T-cell (primary cell): ENCODE measurements at regions not wholly inside any gene's neighbourhood (a gene's known extent, or its start where the extent isn't known, plus 50 kb on each side); places are given as distances from the start of the nearest gene placed in this dataset.

Source experiments
- ATAC-seq, 4 experiments: fragments of 200-7000 bp in 3 of 4; fragments of 150-1000 bp in 1 of 4; cut with Tn5 transposase; replicated peaks in 1 of 4; 1 replicate in 3 of 4; 2 replicates in 1 of 4; pipeline ENCODE4 v1.10.0; 2021; ENCODE audit warnings: moderate library complexity in 3 of 4, mild to moderate bottlenecking in 2 of 4, moderate number of reproducible peaks in 1 of 4
- CTCF ChIA-PET, 2 donors: fragments of 300-600 bp; sonication (Branson Sonifier 250); formaldehyde crosslinking; loops; one replicate each; lab custom pipeline; 2022; ENCODE audit warnings: antibody characterized with exemption in 2 of 2; lab: Charles Lee
- POLR2A ChIA-PET, 2 donors: fragments of 300-600 bp; sonication (Branson Sonifier 250); formaldehyde crosslinking; loops; one replicate each; lab custom pipeline; 2022; ENCODE audit warnings: antibody characterized with exemption in 2 of 2; lab: Charles Lee
- DNase-seq, 35 experiments: peaks; one replicate each; pipeline versions ENCODE4 v3.0.0 to v3.0.0-alpha.2; 2013 to 2023
- H3K27ac ChIP-seq: one replicate; pipeline ENCODE4 v1.5.1; 2013; ENCODE audit warnings: low read length
- H3K27me3 ChIP-seq, 2 experiments: replicated peaks in 1 of 2; 1 replicate in 1 of 2; 2 replicates in 1 of 2; pipeline versions ENCODE4 v1.6.1 to v1.7.0; 2013; ENCODE audit warnings: low read length in 1 of 2, mixed read lengths in 1 of 2; ENCODE audit not compliant: control insufficient read depth in 2 of 2, insufficient read depth in 2 of 2; ENCODE audit errors: extremely low read depth in 1 of 2
- H3K36me3 ChIP-seq, 2 donors: 1 replicate in 1 of 2; 2 replicates in 1 of 2; pipeline versions ENCODE4 v1.6.1 to v1.7.0; 2013; ENCODE audit warnings: low read length in 1 of 2; ENCODE audit not compliant: control insufficient read depth in 2 of 2, insufficient read depth in 1 of 2; ENCODE audit errors: extremely low read depth in 1 of 2
- H3K4me1 ChIP-seq, 2 experiments: 1 replicate in 1 of 2; 2 replicates in 1 of 2; pipeline versions ENCODE4 v1.6.1 to v1.7.0; 2013; ENCODE audit warnings: low read length in 2 of 2, mixed read lengths in 1 of 2; ENCODE audit not compliant: insufficient read depth in 2 of 2, control insufficient read depth in 1 of 2; ENCODE audit errors: extremely low read depth in 1 of 2
- H3K4me3 ChIP-seq, 2 donors: 1 replicate in 1 of 2; 2 replicates in 1 of 2; pipeline versions ENCODE4 v1.5.1 to v1.7.0; 2013; ENCODE audit warnings: mild to moderate bottlenecking in 2 of 2, low read length in 1 of 2, moderate library complexity in 1 of 2; ENCODE audit not compliant: control insufficient read depth in 1 of 2; ENCODE audit errors: extremely low read depth in 1 of 2
- H3K9me3 ChIP-seq: 2 replicates; pipeline ENCODE4 v1.7.0; 2013
- H3K27ac Mint-ChIP-seq, 2 donors: one replicate each; pipeline ENCODE4 v1.8.0; 2020 to 2021; ENCODE audit warnings: mild to moderate bottlenecking in 2 of 2, mixed read lengths in 2 of 2
- H3K27me3 Mint-ChIP-seq, 2 donors: one replicate each; pipeline ENCODE4 v1.8.0; 2021 to 2022; ENCODE audit warnings: mixed read lengths in 2 of 2
- H3K36me3 Mint-ChIP-seq: one replicate; pipeline ENCODE4 v1.8.0; 2021; ENCODE audit warnings: mixed read lengths
- H3K4me1 Mint-ChIP-seq, 3 donors: one replicate each; pipeline ENCODE4 v1.8.0; 2020 to 2022; ENCODE audit warnings: mixed read lengths in 3 of 3, mild to moderate bottlenecking in 1 of 3
- H3K4me3 Mint-ChIP-seq, 3 donors: one replicate each; pipeline ENCODE4 v1.8.0; 2020 to 2022; ENCODE audit warnings: mild to moderate bottlenecking in 3 of 3, mixed read lengths in 3 of 3, moderate library complexity in 3 of 3
- H3K9me3 Mint-ChIP-seq, 3 donors: one replicate each; pipeline ENCODE4 v1.8.0; 2020 to 2022; ENCODE audit warnings: mixed read lengths in 3 of 3
- WGBS: methylation state at CpG from one replicate; pipeline ENCODE4 v1.1.5; 2013; ENCODE audit warnings: missing lambda C conversion rate; ENCODE audit not compliant: insufficient coverage; 5-methylcytosine and 5-hydroxymethylcytosine counted together

- Histone ChIP-seq H3K27ac (no peak overlapping the region), H3K27me3 (no peaks in the 10 kb centered on the region), H3K4me3 (no peak overlapping the region), H3K4me1 (no peaks in the 10 kb centered on the region), H3K9me3 (no peaks in the 10 kb centered on the region), H3K36me3 (no peaks in the 10 kb centered on the region)
- peaks cover 0 to 2% of the 10 kb centered on the region in 2 donors for H3K27me3 Mint-ChIP-seq
- no peak overlapping the region for H3K4me3 Mint-ChIP-seq
- no peak overlapping the region for H3K27ac Mint-ChIP-seq
- no peak for DNase-seq
- no CpG with 5 or more reads among the region's 2 CpGs for WGBS
- ATAC-seq: no peak
- POLR2A ChIA-PET: no interaction called here
- H3K4me1 Mint-ChIP-seq: peaks cover 2 to 8% (median 4%) of the 10 kb centered on the region in 3 donors
- no peaks in the 10 kb centered on the region for H3K9me3 Mint-ChIP-seq
- CTCF ChIA-PET: no interaction called here
- no peaks in the 10 kb centered on the region for H3K36me3 Mint-ChIP-seq
Measured at GRCh38 chr12:19897900-19898408, 458.7 kb downstream of the AEBP2 start.

- H3K4me1 ChIP-seq: no peaks in the 10 kb centered on the region
- no CpG with 5 or more reads among the region's 1 CpG for WGBS
- H3K27me3 Mint-ChIP-seq: no peaks in the 10 kb centered on the region
- no peaks in the 10 kb centered on the region for H3K36me3 ChIP-seq
- no peaks in the 10 kb centered on the region for H3K9me3 ChIP-seq
- H3K4me3 ChIP-seq: no peak overlapping the region
- ChIA-PET POLR2A (no interaction called here), CTCF (no interaction called here)
- H3K36me3 Mint-ChIP-seq: no peaks in the 10 kb centered on the region
- H3K27ac ChIP-seq: no peak overlapping the region
- ATAC-seq: no peak
- H3K4me1 Mint-ChIP-seq: no peaks in the 10 kb centered on the region
- no peak for DNase-seq
- H3K9me3 Mint-ChIP-seq: no peaks in the 10 kb centered on the region
- no peak overlapping the region for H3K4me3 Mint-ChIP-seq
- peaks cover 0 to 2% of the 10 kb centered on the region in 2 experiments for H3K27me3 ChIP-seq
- H3K27ac Mint-ChIP-seq: no peak overlapping the region
Measured at GRCh38 chr12:19901841-19902240, 462.5 kb downstream of the AEBP2 start.

- ChIA-PET CTCF (no interaction called here), POLR2A (no interaction called here)
- Histone ChIP-seq H3K27ac (no peak overlapping the region), H3K36me3 (no peaks in the 10 kb centered on the region), H3K4me3 (no peak overlapping the region), H3K27me3 (peaks cover 0 to 2% of the 10 kb centered on the region in 2 experiments), H3K4me1 (no peaks in the 10 kb centered on the region), H3K9me3 (no peaks in the 10 kb centered on the region)
- no peaks in the 10 kb centered on the region for H3K9me3 Mint-ChIP-seq
- no peak overlapping the region for H3K4me3 Mint-ChIP-seq
- no peak overlapping the region for H3K27ac Mint-ChIP-seq
- no peak for ATAC-seq
- H3K36me3 Mint-ChIP-seq: no peaks in the 10 kb centered on the region
- no peaks in the 10 kb centered on the region for H3K27me3 Mint-ChIP-seq
- no peaks in the 10 kb centered on the region for H3K4me1 Mint-ChIP-seq
- DNase-seq: no peak
- WGBS: 43% methylated on average over 1 of the region's 1 CpG
Measured at GRCh38 chr12:19904819-19905218, 463.5 kb upstream of the PDE3A start.

GRCh38 chr12:19908830-19909229 is 459.5 kb upstream of the PDE3A start:
- Mint-ChIP-seq H3K4me3 (no peak overlapping the region), H3K9me3 (no peaks in the 10 kb centered on the region), H3K4me1 (no peaks in the 10 kb centered on the region), H3K36me3 (no peaks in the 10 kb centered on the region), H3K27ac (no peak overlapping the region), H3K27me3 (no peaks in the 10 kb centered on the region)
- ChIA-PET CTCF (no interaction called here), POLR2A (no interaction called here)
- Histone ChIP-seq H3K4me3 (no peak overlapping the region), H3K27ac (no peak overlapping the region), H3K9me3 (no peaks in the 10 kb centered on the region), H3K4me1 (no peaks in the 10 kb centered on the region), H3K36me3 (no peaks in the 10 kb centered on the region), H3K27me3 (no peaks in the 10 kb centered on the region)
- ATAC-seq (no peak), DNase-seq (no peak)
- 0% methylated on average over 1 of the region's 3 CpGs for WGBS

GRCh38 chr12:19909418-19909817 is 458.9 kb upstream of the PDE3A start:
- no peak for ATAC-seq
- Mint-ChIP-seq H3K36me3 (no peaks in the 10 kb centered on the region), H3K27me3 (peaks cover 0 to under 1% of the 10 kb centered on the region in 2 donors), H3K4me1 (no peaks in the 10 kb centered on the region), H3K4me3 (no peak overlapping the region), H3K9me3 (no peaks in the 10 kb centered on the region), H3K27ac (no peak overlapping the region)
- POLR2A ChIA-PET: no interaction called here
- Histone ChIP-seq H3K4me3 (no peak overlapping the region), H3K27ac (no peak overlapping the region), H3K9me3 (no peaks in the 10 kb centered on the region), H3K36me3 (no peaks in the 10 kb centered on the region), H3K4me1 (no peaks in the 10 kb centered on the region), H3K27me3 (no peaks in the 10 kb centered on the region)
- no CpG with 5 or more reads among the region's 2 CpGs for WGBS
- CTCF ChIA-PET: no interaction called here
- DNase-seq: no peak

GRCh38 chr12:19910681-19911080 is 457.7 kb upstream of the PDE3A start:
- Histone ChIP-seq H3K27ac (no peak overlapping the region), H3K4me1 (no peaks in the 10 kb centered on the region), H3K36me3 (no peaks in the 10 kb centered on the region), H3K27me3 (no peaks in the 10 kb centered on the region), H3K4me3 (no peak overlapping the region), H3K9me3 (no peaks in the 10 kb centered on the region)
- no peaks in the 10 kb centered on the region for H3K36me3 Mint-ChIP-seq
- no peak overlapping the region for H3K27ac Mint-ChIP-seq
- DNase-seq (no peak), ATAC-seq (no peak)
- H3K9me3 Mint-ChIP-seq: no peaks in the 10 kb centered on the region
- no CpG with 5 or more reads among the region's 3 CpGs for WGBS
- ChIA-PET POLR2A (no interaction called here), CTCF (no interaction called here)
- H3K4me3 Mint-ChIP-seq: no peak overlapping the region
- no peaks in the 10 kb centered on the region for H3K4me1 Mint-ChIP-seq
- peaks cover 0 to 1% of the 10 kb centered on the region in 2 donors for H3K27me3 Mint-ChIP-seq

- Mint-ChIP-seq H3K27me3 (peaks cover 0 to 1% of the 10 kb centered on the region in 2 donors), H3K9me3 (no peaks in the 10 kb centered on the region), H3K4me1 (no peaks in the 10 kb centered on the region), H3K36me3 (no peaks in the 10 kb centered on the region), H3K4me3 (no peak overlapping the region), H3K27ac (no peak overlapping the region)
- Histone ChIP-seq H3K27me3 (no peaks in the 10 kb centered on the region), H3K4me1 (no peaks in the 10 kb centered on the region), H3K36me3 (no peaks in the 10 kb centered on the region), H3K27ac (no peak overlapping the region), H3K9me3 (no peaks in the 10 kb centered on the region), H3K4me3 (no peak overlapping the region)
- ChIA-PET POLR2A (no interaction called here), CTCF (no interaction called here)
- ATAC-seq (no peak), DNase-seq (no peak)
- WGBS: 85% methylated on average over 4 of the region's 5 CpGs
Measured at GRCh38 chr12:19912991-19913390, 455.3 kb upstream of the PDE3A start.
